GM23338 (cell line): ENCODE measurements at regions not wholly inside any gene's neighbourhood (a gene's known extent, or its start where the extent isn't known, plus 50 kb on each side); places are given as distances from the start of the nearest gene placed in this dataset.

Source experiments
- CREB1 ChIP-seq: fragments of 250-450 bp; sonication (Bioruptor Pico); IDR thresholded peaks from 2 replicates; pipeline ENCODE4 v1.5.0; 2020; ENCODE audit warnings: low read depth, mild to moderate bottlenecking, moderate library complexity
- CTCF ChIP-seq, 2 experiments: fragments of 200-600 bp in 1 of 2; sonication (generic) in 1 of 2; conservative IDR thresholded peaks; 2 replicates each; pipeline versions ENCODE4 v1.5.1 to v1.6.1; 2016 to 2017; ENCODE audit warnings: antibody characterized with exemption in 2 of 2, low read depth in 2 of 2, mild to moderate bottlenecking in 2 of 2, moderate library complexity in 1 of 2
- ETS1 ChIP-seq: IDR thresholded peaks from 2 replicates; pipeline ENCODE4 v1.6.1; 2016; ENCODE audit warnings: antibody characterized with exemption
- EZH2 ChIP-seq: fragments of 200-600 bp; sonication (generic); IDR thresholded peaks from one replicate; pipeline ENCODE4 v1.8.0; 2017; ENCODE audit warnings: antibody characterized with exemption, mild to moderate bottlenecking, low read depth; ENCODE audit not compliant: unreplicated experiment
- EZH2phosphoT487 ChIP-seq: fragments of 200-600 bp; sonication (generic); IDR thresholded peaks from one replicate; pipeline ENCODE4 v1.8.1; 2018; ENCODE audit warnings: antibody characterized with exemption; ENCODE audit not compliant: unreplicated experiment
- JUNB ChIP-seq: IDR thresholded peaks from one replicate; pipeline ENCODE4 v1.6.1; 2016; ENCODE audit warnings: antibody characterized with exemption; ENCODE audit not compliant: unreplicated experiment
- POLR2AphosphoS5 ChIP-seq: IDR thresholded peaks from 2 replicates; pipeline ENCODE4 v1.6.1; 2016; ENCODE audit warnings: antibody characterized with exemption, low read depth
- REST ChIP-seq: IDR thresholded peaks from one replicate; pipeline ENCODE4 v1.6.1; 2018; ENCODE audit warnings: antibody characterized with exemption; ENCODE audit not compliant: unreplicated experiment
- STAT1 ChIP-seq: IDR thresholded peaks from one replicate; pipeline ENCODE4 v1.6.1; 2016; ENCODE audit warnings: antibody characterized with exemption; ENCODE audit not compliant: unreplicated experiment

GRCh38 chr16:21339941-21340340 is 61.9 kb upstream of the CRYM start:
- no peak for TF ChIP-seq REST
- no peak for TF ChIP-seq CTCF (conservative IDR thresholded peaks at IDR 0.05; ENCODE audit: low read depth in 2 of 2)
- TF ChIP-seq POLR2AphosphoS5: no peak
- no peak for TF ChIP-seq ETS1
- no peak for TF ChIP-seq STAT1
- no peak for TF ChIP-seq EZH2
- TF ChIP-seq EZH2phosphoT487: no peak
- no peak for TF ChIP-seq JUNB
- no peak for TF ChIP-seq CREB1
